ENCODE measurements at regions not wholly inside any gene's neighbourhood (a gene's known extent, or its start where the extent isn't known, plus 50 kb on each side); places are given as distances from the start of the nearest gene placed in this dataset.

DNA sequence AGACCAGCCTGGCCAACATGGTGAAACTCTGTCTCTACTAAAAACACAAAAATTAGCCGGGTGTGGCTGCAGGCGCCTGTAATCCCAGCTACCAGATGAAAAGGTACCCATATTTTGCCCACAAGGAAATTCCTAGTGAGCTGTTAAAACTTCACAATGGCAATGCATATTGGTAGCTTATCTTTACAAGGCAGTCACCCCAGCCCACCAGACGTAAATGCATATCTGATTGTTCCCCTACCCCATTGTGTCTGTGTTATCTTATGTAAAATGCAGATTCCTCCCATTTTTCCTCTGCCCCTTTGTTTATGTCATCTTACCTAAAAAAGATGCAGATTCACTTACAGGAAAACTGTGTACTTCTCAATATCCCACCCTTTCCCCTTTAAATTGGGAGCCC, 103.1 kb upstream of the SLC2A1 start:
- TF ChIP-seq EZH2 (IDR thresholded peaks at IDR 0.05; ENCODE audit: insufficient read depth, poor library complexity, severe bottlenecking) (no peak), EZH2phosphoT487 (IDR thresholded peaks at IDR 0.05; ENCODE audit: insufficient read depth, low read depth) (no peak)
- no peaks in the 10 kb centered on the region for H3K79me2 ChIP-seq (ENCODE audit: insufficient read depth)
- no peaks in the 10 kb centered on the region for H3K36me3 ChIP-seq (ENCODE audit: low read depth)
- no peaks in the 10 kb centered on the region for H3K4me1 ChIP-seq (ENCODE audit: insufficient read depth)
- WGBS, 2 experiments (ENCODE audit: low coverage in 1 of 2, low lambda C conversion rate in 2 of 2, missing lambda C conversion rate in 2 of 2): 70 to 71% methylated on average over 3 of the region's 3 CpGs
- H3K27ac ChIP-seq: no peak overlapping the region
- H3K9me3 ChIP-seq (ENCODE audit: low read depth): no peaks in the 10 kb centered on the region
- DNase-seq: no peak
- H3F3A ChIP-seq (ENCODE audit: insufficient read depth): no peaks in the 10 kb centered on the region
- H3K4me3 ChIP-seq: no peak overlapping the region
- no peaks in the 10 kb centered on the region for H3K27me3 ChIP-seq (replicated peaks; ENCODE audit: insufficient read depth)
- H3K4me2 ChIP-seq (ENCODE audit: unreplicated experiment): no peak overlapping the region
- no peak overlapping the region for H2AFZ ChIP-seq
- no peak overlapping the region for H3K9ac ChIP-seq
- in situ Hi-C loops (cut with MboI): no loop called here
- no peaks in the 10 kb centered on the region for H4K20me1 ChIP-seq (ENCODE audit: insufficient read depth)
- no peaks in the 10 kb centered on the region for H3K9me2 ChIP-seq (ENCODE audit: insufficient read depth)

DNA sequence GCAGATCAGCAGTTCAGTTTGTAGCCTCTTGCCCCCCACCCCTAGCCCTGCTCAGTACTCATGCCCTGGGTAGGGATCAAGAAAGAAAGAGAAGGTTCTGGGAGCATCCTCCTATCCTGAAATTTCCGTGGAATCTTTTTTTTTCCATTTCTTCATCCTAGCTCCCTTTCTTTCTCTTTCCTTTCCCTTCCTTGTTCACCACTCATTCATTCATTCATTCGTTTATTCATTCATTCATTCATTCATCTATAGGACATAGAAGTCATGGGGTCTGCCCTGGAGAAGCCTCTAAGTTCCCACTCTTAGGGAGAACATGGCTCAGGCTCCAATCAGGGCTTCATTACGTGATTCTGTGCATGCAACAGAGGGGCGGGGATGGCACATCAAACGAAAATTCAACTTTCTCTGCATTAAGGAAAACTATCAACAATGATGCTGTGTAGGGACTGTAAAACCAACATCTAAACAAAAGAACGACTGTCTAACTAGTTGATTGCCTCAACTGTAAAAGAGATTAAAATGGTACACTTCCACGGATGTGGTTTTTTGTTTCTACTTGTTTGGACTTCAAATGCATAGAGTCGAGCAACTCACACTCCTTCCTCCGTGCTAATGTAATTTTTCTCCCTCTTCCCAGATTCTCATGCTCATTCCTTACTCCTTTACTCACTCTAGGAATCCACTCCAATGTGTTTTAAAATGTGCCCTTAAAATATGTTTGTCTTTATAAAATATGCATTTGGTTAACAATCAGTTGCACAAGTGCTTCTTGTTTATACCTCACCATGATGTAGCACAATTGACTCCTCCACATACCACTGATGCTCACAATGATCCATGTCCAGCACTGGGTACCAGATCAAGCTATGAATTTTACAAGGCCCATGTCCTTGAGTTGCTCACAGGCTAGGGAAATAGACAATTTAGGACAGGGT, 101.2 kb upstream of the SLC2A1 start:
- in situ Hi-C loops (cut with MboI): no loop called here
- DNase-seq: no peak
- H3K36me3 ChIP-seq (ENCODE audit: low read depth): no peaks in the 10 kb centered on the region
- H3K4me2 ChIP-seq (ENCODE audit: unreplicated experiment): no peak overlapping the region
- no peaks in the 10 kb centered on the region for H3K27me3 ChIP-seq (replicated peaks; ENCODE audit: insufficient read depth)
- H3K27ac ChIP-seq: no peak overlapping the region
- H3K4me3 ChIP-seq: no peak overlapping the region
- no peaks in the 10 kb centered on the region for H3K79me2 ChIP-seq (ENCODE audit: insufficient read depth)
- no peaks in the 10 kb centered on the region for H3K9me3 ChIP-seq (ENCODE audit: low read depth)
- H3F3A ChIP-seq (ENCODE audit: insufficient read depth): no peaks in the 10 kb centered on the region
- TF ChIP-seq EZH2 (IDR thresholded peaks at IDR 0.05; ENCODE audit: insufficient read depth, poor library complexity, severe bottlenecking) (no peak), EZH2phosphoT487 (IDR thresholded peaks at IDR 0.05; ENCODE audit: insufficient read depth, low read depth) (no peak)
- H3K9me2 ChIP-seq (ENCODE audit: insufficient read depth): no peaks in the 10 kb centered on the region
- no peak overlapping the region for H3K9ac ChIP-seq
- H2AFZ ChIP-seq: no peak overlapping the region
- no peaks in the 10 kb centered on the region for H3K4me1 ChIP-seq (ENCODE audit: insufficient read depth)
- 66 to 69% methylated on average over 9 of the region's 9 CpGs for WGBS, 2 experiments (ENCODE audit: low coverage in 1 of 2, low lambda C conversion rate in 2 of 2, missing lambda C conversion rate in 2 of 2)
- H4K20me1 ChIP-seq (ENCODE audit: insufficient read depth): no peaks in the 10 kb centered on the region

DNA sequence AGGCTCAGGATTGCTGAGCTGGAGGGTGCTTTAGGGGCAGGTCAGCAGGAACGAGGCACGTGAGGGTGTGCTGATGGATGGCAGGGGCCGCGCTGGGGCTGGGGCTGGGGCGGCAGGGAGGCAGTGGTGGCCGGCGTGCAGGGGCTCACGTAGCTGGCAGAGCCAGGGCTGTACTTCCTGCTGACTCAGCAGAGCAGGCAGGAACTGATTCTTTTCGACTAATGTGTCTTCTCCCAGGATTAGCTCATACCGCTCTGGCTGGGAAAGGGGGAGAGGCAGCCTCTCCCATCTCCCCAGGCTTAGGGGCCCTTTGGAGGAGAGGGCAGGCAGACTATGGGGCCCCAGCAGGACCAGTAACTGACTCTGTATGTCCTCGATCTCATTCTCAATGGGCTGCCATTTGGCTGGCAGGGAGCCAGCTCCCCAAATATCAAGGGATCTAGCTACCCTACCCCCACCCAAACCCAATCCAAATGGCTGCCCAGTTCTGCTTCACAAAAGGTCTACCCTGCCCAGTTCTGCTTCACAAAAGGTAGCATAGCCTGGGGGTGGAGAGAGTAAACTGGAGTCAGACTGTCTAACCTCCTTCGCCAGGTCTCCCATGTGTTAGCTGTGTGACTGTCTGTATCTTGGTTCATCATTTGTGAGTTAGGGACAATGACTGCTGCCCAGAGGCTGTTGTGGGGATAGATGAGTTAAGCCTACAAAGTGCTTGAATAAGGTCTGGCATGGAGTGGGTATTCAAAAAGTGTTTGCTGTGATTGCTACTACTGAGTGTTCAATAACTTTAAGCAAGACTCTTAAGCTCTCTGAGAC, 100.1 kb upstream of the SLC2A1 start:
- Histone ChIP-seq H2AFZ (peak overlapping the region; percentile 73), H3K27ac (no peak overlapping the region)
- in situ Hi-C loops (cut with MboI): no loop called here

DNA sequence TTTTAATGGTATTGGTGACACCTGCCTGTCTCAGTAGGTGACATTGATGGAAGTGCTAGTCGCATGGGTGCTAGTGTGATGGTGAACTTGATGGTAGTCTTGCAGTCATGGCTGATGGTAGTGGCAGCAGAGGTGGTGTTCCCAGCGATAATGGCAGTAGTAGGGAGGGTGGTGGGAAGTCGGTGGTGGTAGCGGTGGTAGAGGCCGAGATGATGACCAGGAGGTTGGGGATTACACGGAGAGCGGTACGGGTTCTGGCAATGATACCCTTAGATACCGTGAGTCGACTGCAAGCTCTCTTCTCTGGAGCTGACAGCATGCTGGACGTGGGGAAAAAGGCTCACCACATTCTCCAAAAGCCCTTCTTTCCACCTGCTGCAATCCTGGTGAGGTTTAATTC, 99.4 kb upstream of the SLC2A1 start:
- Histone ChIP-seq H3K79me2 (ENCODE audit: insufficient read depth) (no peaks in the 10 kb centered on the region), H3K9me3 (ENCODE audit: low read depth) (no peaks in the 10 kb centered on the region), H3K27ac (no peak overlapping the region), H3K9ac (no peak overlapping the region), H3K36me3 (ENCODE audit: low read depth) (no peaks in the 10 kb centered on the region), H2AFZ (peak overlapping the region; percentile 73), H3K4me2 (ENCODE audit: unreplicated experiment) (no peak overlapping the region), H3K27me3 (replicated peaks; ENCODE audit: insufficient read depth) (no peaks in the 10 kb centered on the region), H3K4me1 (ENCODE audit: insufficient read depth) (no peaks in the 10 kb centered on the region), H4K20me1 (ENCODE audit: insufficient read depth) (no peaks in the 10 kb centered on the region), H3K9me2 (ENCODE audit: insufficient read depth) (no peaks in the 10 kb centered on the region), H3K4me3 (no peak overlapping the region), H3F3A (ENCODE audit: insufficient read depth) (no peaks in the 10 kb centered on the region)
- TF ChIP-seq EZH2 (IDR thresholded peaks at IDR 0.05; ENCODE audit: insufficient read depth, poor library complexity, severe bottlenecking) (no peak), EZH2phosphoT487 (IDR thresholded peaks at IDR 0.05; ENCODE audit: insufficient read depth, low read depth) (no peak)
- in situ Hi-C loops (cut with MboI): no loop called here
- DNase-seq: no peak
- WGBS, 2 experiments (ENCODE audit: low coverage in 1 of 2, low lambda C conversion rate in 2 of 2, missing lambda C conversion rate in 2 of 2): 95 to 96% methylated on average over 10 of the region's 11 CpGs

More for the DNA sequence above, 100.1 kb upstream of the SLC2A1 start:
- Histone ChIP-seq H3K79me2 (ENCODE audit: insufficient read depth) (no peaks in the 10 kb centered on the region), H3K4me2 (ENCODE audit: unreplicated experiment) (peak overlapping the region; percentile 35), H3K4me3 (no peak overlapping the region), H3K4me1 (ENCODE audit: insufficient read depth) (no peaks in the 10 kb centered on the region), H3F3A (ENCODE audit: insufficient read depth) (no peaks in the 10 kb centered on the region), H3K9me3 (ENCODE audit: low read depth) (no peaks in the 10 kb centered on the region), H3K36me3 (ENCODE audit: low read depth) (no peaks in the 10 kb centered on the region), H3K9ac (no peak overlapping the region), H4K20me1 (ENCODE audit: insufficient read depth) (no peaks in the 10 kb centered on the region), H3K27me3 (replicated peaks; ENCODE audit: insufficient read depth) (no peaks in the 10 kb centered on the region), H3K9me2 (ENCODE audit: insufficient read depth) (no peaks in the 10 kb centered on the region)
- DNase-seq: peak; percentile 55
- no peak for TF ChIP-seq EZH2phosphoT487 (IDR thresholded peaks at IDR 0.05; ENCODE audit: insufficient read depth, low read depth)
- no peak for TF ChIP-seq EZH2 (IDR thresholded peaks at IDR 0.05; ENCODE audit: insufficient read depth, poor library complexity, severe bottlenecking)
- WGBS, 2 experiments (ENCODE audit: low coverage in 1 of 2, low lambda C conversion rate in 2 of 2, missing lambda C conversion rate in 2 of 2): 35 to 36% methylated on average over 10 to 12 of the region's 12 CpGs
